HEK293T (cell line): ENCODE measurements at regions not wholly inside any gene's neighbourhood (a gene's known extent, or its start where the extent isn't known, plus 50 kb on each side); places are given as distances from the start of the nearest gene placed in this dataset.

Source experiments
- ARNT ChIP-seq: fragments of 450-650 bp; IDR thresholded peaks from 2 replicates; pipeline ENCODE4 v1.6.1; 2017; ENCODE audit warnings: mild to moderate bottlenecking
- BHLHE40 ChIP-seq: fragments of 450-650 bp; IDR thresholded peaks from 2 replicates; pipeline ENCODE4 v1.6.1; 2016; ENCODE audit warnings: mild to moderate bottlenecking, moderate library complexity, borderline replicate concordance
- CTBP1 ChIP-seq: fragments of 450-650 bp; IDR thresholded peaks from 2 replicates; pipeline ENCODE4 v1.6.1; 2016; ENCODE audit warnings: borderline replicate concordance
- FOXK2 ChIP-seq: fragments of 450-650 bp; IDR thresholded peaks from 2 replicates; pipeline ENCODE4 v1.6.1; 2016; ENCODE audit warnings: mild to moderate bottlenecking
- FOXM1 ChIP-seq: fragments of 450-650 bp; IDR thresholded peaks from 2 replicates; pipeline ENCODE4 v1.6.1; 2017; ENCODE audit warnings: mild to moderate bottlenecking, borderline replicate concordance
- L3MBTL2 ChIP-seq: fragments of 450-650 bp; conservative IDR thresholded peaks from 2 replicates; pipeline ENCODE4 v1.6.1; 2016; ENCODE audit warnings: mild to moderate bottlenecking
- NFRKB ChIP-seq: fragments of 450-650 bp; IDR thresholded peaks from 2 replicates; pipeline ENCODE4 v1.6.1; 2016; ENCODE audit warnings: mild to moderate bottlenecking, moderate library complexity
- SUZ12 ChIP-seq: fragments of 450-650 bp; IDR thresholded peaks from 2 replicates; pipeline ENCODE4 v1.6.1; 2016; ENCODE audit warnings: mild to moderate bottlenecking
- TARDBP ChIP-seq: fragments of 450-650 bp; IDR thresholded peaks from 2 replicates; pipeline ENCODE4 v1.6.1; 2016

GRCh38 chr14:71586131-71586897, 345.9 kb upstream of the RGS6 start:
- TF ChIP-seq FOXM1 = no peak
- no peak for TF ChIP-seq CTBP1
- TF ChIP-seq ARNT = no peak
- TF ChIP-seq NFRKB = no peak
- TF ChIP-seq FOXK2 = no peak
- no peak for TF ChIP-seq L3MBTL2
- TF ChIP-seq SUZ12 = no peak
- TF ChIP-seq BHLHE40 = no peak
- TF ChIP-seq TARDBP = no peak
